ENCODE measurements at regions not wholly inside any gene's neighbourhood (a gene's known extent, or its start where the extent isn't known, plus 50 kb on each side); places are given as distances from the start of the nearest gene placed in this dataset.

GRCh38 chr18:65547046-65547445 is 203.8 kb upstream of the CDH7 start:
- no peak overlapping the region for H3K4me3 ChIP-seq (ENCODE audit: low read depth, low read length)
- DNase-seq: no peak
- H3K27me3 ChIP-seq (replicated peaks): no peaks in the 10 kb centered on the region
- no peak overlapping the region for H3K27ac ChIP-seq
- in situ Hi-C loops (cut with HindIII; ENCODE audit: low pct_ligation_motif_present, low sequenced_read_pairs): no loop called here
- no peaks in the 10 kb centered on the region for H3K36me3 ChIP-seq (replicated peaks)
- TF ChIP-seq CTCF (IDR thresholded peaks at IDR 0.05; ENCODE audit: low read depth, low read length, missing control alignments): no peak

- in situ Hi-C loops (cut with HindIII; ENCODE audit: low pct_ligation_motif_present, low sequenced_read_pairs): no loop called here
- Histone ChIP-seq H3K27me3 (replicated peaks) (no peaks in the 10 kb centered on the region), H3K4me3 (ENCODE audit: low read depth, low read length) (no peak overlapping the region), H3K27ac (no peak overlapping the region), H3K36me3 (replicated peaks) (no peaks in the 10 kb centered on the region)
- no peak for DNase-seq
- no peak for TF ChIP-seq CTCF (IDR thresholded peaks at IDR 0.05; ENCODE audit: low read depth, low read length, missing control alignments)
These were observed 206.1 kb upstream of the CDH7 start for GRCh38 chr18:65544701-65545100.

GRCh38 chr18:65527879-65528633 is 222.8 kb upstream of the CDH7 start:
- no peaks in the 10 kb centered on the region for H3K36me3 ChIP-seq (replicated peaks)
- H3K27me3 ChIP-seq (replicated peaks): no peaks in the 10 kb centered on the region
- H3K4me3 ChIP-seq (ENCODE audit: low read depth, low read length): no peak overlapping the region
- H3K27ac ChIP-seq: no peak overlapping the region
- in situ Hi-C loops (cut with HindIII; ENCODE audit: low pct_ligation_motif_present, low sequenced_read_pairs): no loop called here
- no peak for DNase-seq
- no peak for TF ChIP-seq CTCF (IDR thresholded peaks at IDR 0.05; ENCODE audit: low read depth, low read length, missing control alignments)

DNA sequence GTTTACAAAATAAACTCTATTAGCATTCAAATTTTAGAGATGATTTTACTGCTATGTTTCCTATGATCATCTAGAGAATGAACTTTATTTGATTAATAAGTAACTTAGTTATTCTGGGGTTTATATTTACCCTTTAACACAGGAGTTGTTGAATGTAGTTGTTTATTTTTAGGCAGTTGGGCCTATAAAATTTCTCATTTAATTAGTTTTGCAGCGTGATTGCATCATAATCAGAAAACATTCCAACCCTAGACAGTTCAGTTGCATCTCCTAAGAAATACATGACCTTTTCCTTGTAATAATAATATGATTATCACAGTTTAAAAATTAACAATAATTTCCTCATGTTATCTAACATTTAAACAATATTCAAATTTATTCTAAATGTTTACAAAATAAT is 224.7 kb upstream of the CDH7 start:
- no peak overlapping the region for H3K4me3 ChIP-seq (ENCODE audit: low read depth, low read length)
- no peak overlapping the region for H3K27ac ChIP-seq
- TF ChIP-seq CTCF (IDR thresholded peaks at IDR 0.05; ENCODE audit: low read depth, low read length, missing control alignments): no peak
- no peaks in the 10 kb centered on the region for H3K36me3 ChIP-seq (replicated peaks)
- in situ Hi-C loops (cut with HindIII; ENCODE audit: low pct_ligation_motif_present, low sequenced_read_pairs): no loop called here
- H3K27me3 ChIP-seq (replicated peaks): no peaks in the 10 kb centered on the region
- DNase-seq: no peak

DNA sequence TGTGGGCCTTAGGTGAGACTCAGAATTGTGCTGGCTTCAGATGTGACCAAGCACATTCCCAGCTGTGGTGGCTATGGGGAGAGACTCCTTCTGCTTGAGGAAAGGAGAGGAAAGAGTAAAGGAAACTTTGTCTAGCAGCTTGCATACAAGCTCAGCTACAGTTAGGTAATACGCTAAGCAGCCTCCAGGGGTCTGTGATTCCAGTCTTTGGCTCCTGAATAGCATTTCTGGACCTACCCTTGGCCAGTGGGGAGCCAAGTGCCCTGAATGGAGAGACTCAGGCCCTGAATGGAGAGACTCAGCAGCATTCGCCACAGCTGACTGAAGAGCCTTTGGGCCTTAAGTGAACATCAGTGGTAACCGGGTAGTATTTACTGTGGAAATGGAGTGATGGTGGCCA is 227.4 kb upstream of the CDH7 start:
- no peak for DNase-seq
- H3K27me3 ChIP-seq (replicated peaks): no peaks in the 10 kb centered on the region
- TF ChIP-seq CTCF (IDR thresholded peaks at IDR 0.05; ENCODE audit: low read depth, low read length, missing control alignments): no peak
- no peaks in the 10 kb centered on the region for H3K36me3 ChIP-seq (replicated peaks)
- no peak overlapping the region for H3K4me3 ChIP-seq (ENCODE audit: low read depth, low read length)
- in situ Hi-C loops (cut with HindIII; ENCODE audit: low pct_ligation_motif_present, low sequenced_read_pairs): no loop called here
- H3K27ac ChIP-seq: no peak overlapping the region

GRCh38 chr18:65522907-65523306 is 227.9 kb upstream of the CDH7 start:
- TF ChIP-seq CTCF (IDR thresholded peaks at IDR 0.05; ENCODE audit: low read depth, low read length, missing control alignments): no peak
- in situ Hi-C loops (cut with HindIII; ENCODE audit: low pct_ligation_motif_present, low sequenced_read_pairs): no loop called here
- DNase-seq: no peak
- Histone ChIP-seq H3K27ac (no peak overlapping the region), H3K27me3 (replicated peaks) (no peaks in the 10 kb centered on the region), H3K4me3 (ENCODE audit: low read depth, low read length) (no peak overlapping the region), H3K36me3 (replicated peaks) (no peaks in the 10 kb centered on the region)

All from brain microvascular endothelial cell (primary cell).